Adrenal gland (tissue), 9 donors: ENCODE measurements at regions not wholly inside any gene's neighbourhood (a gene's known extent, or its start where the extent isn't known, plus 50 kb on each side); places are given as distances from the start of the nearest gene placed in this dataset.

Experiments
- DNase-seq, 7 donors: peaks; one replicate each; pipeline ENCODE4 v3.0.0-alpha.2; 2019 to 2020
- H3K27ac ChIP-seq, 5 donors: fragments of 200-600 bp; sonication (generic) in 4 of 5; 1 replicate in 3 of 5; 2 replicates in 2 of 5; pipeline versions ENCODE4 v1.5.1 to v1.8.0; 2016 to 2020; ENCODE audit warnings: mild to moderate bottlenecking in 1 of 5
- H3K27me3 ChIP-seq: fragments of 200-600 bp; 2 replicates; pipeline ENCODE4 v1.8.0; 2021
- H3K36me3 ChIP-seq, 2 donors: fragments of 200-600 bp; replicated peaks in 1 of 2; 1 replicate in 1 of 2; 2 replicates in 1 of 2; pipeline versions ENCODE4 v1.5.1 to v1.8.0; 2018 to 2022
- H3K4me1 ChIP-seq, 2 donors: fragments of 200-600 bp; replicated peaks in 1 of 2; 1 replicate in 1 of 2; 2 replicates in 1 of 2; pipeline versions ENCODE4 v1.5.1 to v1.8.0; 2018 to 2021
- H3K4me3 ChIP-seq, 4 donors: fragments of 200-600 bp; sonication (generic) in 3 of 4; one replicate each; pipeline ENCODE4 v1.5.1; 2016 to 2018
- H3K9me3 ChIP-seq, 3 donors: fragments of 200-600 bp; sonication (generic) in 1 of 3; replicated peaks in 1 of 3; 1 replicate in 2 of 3; 2 replicates in 1 of 3; pipeline versions ENCODE4 v1.5.1 to v1.8.0; 2016 to 2021
- POLR2A ChIP-seq, 2 donors: fragments of 450-650 bp; IDR thresholded peaks; one replicate each; pipeline ENCODE4 v1.6.1; 2017; ENCODE audit warnings: antibody characterized with exemption in 2 of 2, mild to moderate bottlenecking in 2 of 2, moderate library complexity in 1 of 2
- WGBS, 4 donors: extraction: QIAGEN DNeasy Blood & Tissue Kit in 2 of 4; methylation state at CpG; one replicate each; pipeline versions ENCODE4 v1.1.5 to v1.1.7; 2013 to 2017; 5-methylcytosine and 5-hydroxymethylcytosine counted together
- intact Hi-C, 2 donors: fragments of 100-400 bp; cut with DNase I; formaldehyde crosslinking; loops; one replicate each; pipeline versions ENCODE4 v1.14.1 to v1.15.0; 2022 to 2023
- TF ChIP-seq, protein P1 (sequence below), 6 experiments: fragments of 450-650 bp in 4 of 6; fragments of 200-600 bp in 2 of 6; sonication (generic) in 1 of 6; IDR thresholded peaks; 1 replicate in 5 of 6; 2 replicates in 1 of 6; pipeline versions ENCODE4 v1.5.1 to v1.8.0; 2016 to 2021; ENCODE audit warnings: antibody characterized with exemption in 6 of 6, mild to moderate bottlenecking in 2 of 6, moderate library complexity in 1 of 6
- donor health status: healthy with polysubstance abuse.
- donor health status: Bipolar disorder and iron deficiency.
- donor health status: DM: yes; HTN: yes; CAD: no.
- donor health status: DM: no; HTN: no; CAD: no.
- donor health status: DM: no; HTN: no; CAD: no.

DNA sequence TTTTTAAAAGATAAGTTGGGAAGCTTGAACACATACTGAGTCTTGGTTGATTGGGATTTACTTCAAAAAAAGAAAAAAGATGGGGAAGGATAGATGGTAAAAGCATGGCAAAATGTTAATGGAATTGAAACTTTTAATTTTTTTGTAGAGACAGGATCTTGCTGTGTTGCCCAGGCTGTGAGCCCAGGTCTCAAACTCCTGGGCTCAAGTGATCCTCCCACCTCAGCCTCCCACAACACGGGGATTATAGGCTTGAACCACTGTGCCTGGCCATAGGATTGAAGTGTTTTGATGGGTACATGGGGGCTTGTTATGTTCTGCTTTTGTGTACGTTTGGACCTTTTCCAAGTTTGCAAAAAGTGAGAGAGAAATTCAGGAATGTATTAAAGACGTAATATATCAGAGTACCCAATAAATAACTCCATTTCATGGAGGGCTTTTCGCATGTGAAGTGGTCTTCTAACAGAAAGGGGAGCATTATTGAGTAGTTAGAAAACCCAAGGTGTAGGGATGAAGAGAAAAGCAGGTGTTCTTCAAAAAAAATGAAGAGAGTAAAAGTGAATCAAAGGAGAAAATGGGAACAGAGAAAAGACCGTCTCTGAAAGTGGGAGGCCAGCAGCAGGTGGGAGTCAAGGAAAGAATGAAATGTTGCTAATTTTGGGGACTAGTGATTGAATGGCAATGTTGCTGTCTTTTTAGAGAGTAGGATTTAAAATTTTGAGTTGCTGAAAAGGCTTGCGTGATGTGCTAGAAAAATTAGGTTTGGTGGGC is 55.2 kb downstream of the GARRE1 start:
- DNase-seq, result no peak
- Histone ChIP-seq H3K4me1 (peaks cover 0 to 18% of the 10 kb centered on the region in 2 donors), H3K4me3 (no peak overlapping the region), H3K9me3 (no peaks in the 10 kb centered on the region), H3K27ac (peak overlapping the region in 2 of 5 donors; percentile 30 to 73), H3K36me3 (no peaks in the 10 kb centered on the region), H3K27me3 (no peaks in the 10 kb centered on the region)
- TF ChIP-seq, protein P1, sequence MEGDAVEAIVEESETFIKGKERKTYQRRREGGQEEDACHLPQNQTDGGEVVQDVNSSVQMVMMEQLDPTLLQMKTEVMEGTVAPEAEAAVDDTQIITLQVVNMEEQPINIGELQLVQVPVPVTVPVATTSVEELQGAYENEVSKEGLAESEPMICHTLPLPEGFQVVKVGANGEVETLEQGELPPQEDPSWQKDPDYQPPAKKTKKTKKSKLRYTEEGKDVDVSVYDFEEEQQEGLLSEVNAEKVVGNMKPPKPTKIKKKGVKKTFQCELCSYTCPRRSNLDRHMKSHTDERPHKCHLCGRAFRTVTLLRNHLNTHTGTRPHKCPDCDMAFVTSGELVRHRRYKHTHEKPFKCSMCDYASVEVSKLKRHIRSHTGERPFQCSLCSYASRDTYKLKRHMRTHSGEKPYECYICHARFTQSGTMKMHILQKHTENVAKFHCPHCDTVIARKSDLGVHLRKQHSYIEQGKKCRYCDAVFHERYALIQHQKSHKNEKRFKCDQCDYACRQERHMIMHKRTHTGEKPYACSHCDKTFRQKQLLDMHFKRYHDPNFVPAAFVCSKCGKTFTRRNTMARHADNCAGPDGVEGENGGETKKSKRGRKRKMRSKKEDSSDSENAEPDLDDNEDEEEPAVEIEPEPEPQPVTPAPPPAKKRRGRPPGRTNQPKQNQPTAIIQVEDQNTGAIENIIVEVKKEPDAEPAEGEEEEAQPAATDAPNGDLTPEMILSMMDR (IDR thresholded peaks at IDR 0.05), result no peak
- no peak for TF ChIP-seq POLR2A (IDR thresholded peaks at IDR 0.05)
- intact Hi-C loops, result no loop called here
- WGBS, 4 donors, result 93 to 96% (median 93%) methylated on average over 6 of the region's 6 CpGs

DNA sequence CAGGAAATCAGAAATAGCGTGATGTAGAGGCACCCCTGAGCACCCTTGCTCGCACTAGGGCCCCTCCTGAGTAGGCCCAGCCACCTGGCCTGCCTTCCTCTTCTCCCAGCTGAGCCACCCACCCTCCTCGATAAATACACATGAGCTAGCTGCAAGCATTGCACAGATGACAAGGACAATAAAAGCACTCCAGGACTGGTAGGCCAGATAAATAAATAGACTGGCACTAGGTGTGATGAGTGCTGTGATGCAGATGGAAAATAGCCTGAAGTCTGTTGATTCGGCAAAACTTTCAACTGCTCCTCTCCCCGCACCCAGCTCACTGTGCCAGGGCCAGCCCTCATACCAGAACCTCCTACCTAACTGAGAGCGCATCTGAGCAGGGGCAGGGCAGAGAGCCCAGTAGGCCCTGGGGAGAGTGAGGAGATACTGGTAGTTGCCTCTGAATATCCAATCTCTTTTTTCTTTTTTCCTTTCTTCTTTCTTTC is 54.5 kb upstream of the GPI start:
- TF ChIP-seq, protein P1 (IDR thresholded peaks at IDR 0.05), result no peak
- TF ChIP-seq POLR2A (IDR thresholded peaks at IDR 0.05), result no peak
- DNase-seq, result peak in 1 of 7 donors; percentile 73
- H3K36me3 ChIP-seq, result no peaks in the 10 kb centered on the region
- no peaks in the 10 kb centered on the region for H3K27me3 ChIP-seq
- peak overlapping the region in 2 of 5 donors; percentile 11 to 73 for H3K27ac ChIP-seq
- no peaks in the 10 kb centered on the region for H3K9me3 ChIP-seq
- H3K4me3 ChIP-seq, result no peak overlapping the region
- 80 to 88% (median 83%) methylated on average over 5 to 6 of the region's 6 CpGs for WGBS, 4 donors
- H3K4me1 ChIP-seq, result peaks cover 0 to 18% of the 10 kb centered on the region in 2 donors
- intact Hi-C loops, result no loop called here

DNA sequence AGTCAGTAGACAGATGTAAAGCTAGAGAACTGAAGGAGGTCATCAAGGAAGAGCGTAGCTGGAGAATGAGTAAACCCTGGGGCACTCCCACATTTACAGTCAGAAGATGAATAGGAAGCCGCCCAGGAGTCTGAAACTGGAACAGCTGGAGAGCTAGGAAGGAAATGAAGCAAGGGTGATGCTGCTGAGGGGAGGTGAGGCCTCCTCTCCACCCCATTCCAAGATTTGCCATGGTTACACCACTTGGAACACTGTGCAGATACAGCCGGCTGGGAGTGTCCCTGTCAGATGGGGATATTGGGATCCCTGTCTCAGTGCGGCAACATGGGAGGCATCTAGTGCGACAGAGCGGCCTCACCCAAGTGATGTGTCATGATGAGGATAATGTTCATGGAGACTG is 51.8 kb upstream of the GPI start:
- intact Hi-C loops, result no loop called here
- no peaks in the 10 kb centered on the region for H3K9me3 ChIP-seq
- peaks cover 10 to 35% of the 10 kb centered on the region in 2 donors for H3K4me1 ChIP-seq
- DNase-seq, result peak in 1 of 7 donors; percentile 54
- no peaks in the 10 kb centered on the region for H3K27me3 ChIP-seq
- H3K27ac ChIP-seq, result peak overlapping the region in 1 of 5 donors; percentile 73
- H3K36me3 ChIP-seq, result no peaks in the 10 kb centered on the region
- H3K4me3 ChIP-seq, result no peak overlapping the region
- no peak for TF ChIP-seq POLR2A (IDR thresholded peaks at IDR 0.05)
- TF ChIP-seq, protein P1 (IDR thresholded peaks at IDR 0.05), result no peak
- WGBS, 4 donors, result 87 to 95% (median 88%) methylated on average over 5 to 6 of the region's 6 CpGs

DNA sequence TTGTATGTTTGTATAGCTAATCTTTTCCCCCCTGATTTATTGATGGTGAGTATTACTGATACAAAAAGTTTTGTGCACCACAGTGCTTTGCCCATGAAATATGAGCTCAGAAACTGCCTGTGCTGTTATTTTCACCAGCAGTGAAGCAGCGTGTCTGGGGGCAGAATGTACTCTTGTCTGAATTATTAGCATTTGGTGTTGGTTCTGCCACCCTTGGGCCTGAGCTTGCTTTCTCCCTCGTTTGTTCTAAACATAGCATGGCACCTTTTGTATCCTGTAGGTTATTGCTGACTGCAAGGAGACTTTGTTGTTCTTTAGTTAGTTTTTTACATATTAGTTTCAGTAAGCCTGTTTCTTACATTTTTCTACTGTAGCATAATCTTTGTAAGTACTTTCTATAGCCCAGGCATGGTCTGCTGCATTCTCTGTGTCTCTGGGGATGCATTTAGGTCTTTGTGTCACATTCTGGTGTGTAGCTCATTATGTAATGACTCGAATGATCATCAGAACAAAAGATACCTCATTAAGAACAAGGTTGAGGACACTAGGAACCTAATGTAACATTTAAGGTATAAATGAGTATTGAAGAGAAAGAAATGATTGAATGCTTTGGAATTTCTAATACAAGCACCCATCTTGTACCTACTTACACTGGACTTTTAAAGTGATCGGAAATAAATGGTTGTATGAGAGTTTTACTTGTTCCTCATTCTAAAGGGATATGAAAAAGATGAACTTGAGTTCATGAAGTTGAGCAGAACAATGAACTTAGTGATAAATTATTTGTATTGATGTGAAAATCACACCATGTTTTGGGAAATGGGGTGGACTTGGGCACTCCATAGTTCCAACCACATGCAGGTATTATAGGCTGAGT is 50.3 kb upstream of the GPI start:
- DNase-seq, result peak in 1 of 7 donors; percentile 42
- WGBS, 4 donors, result 83 to 91% (median 84%) methylated on average over 4 of the region's 4 CpGs
- Histone ChIP-seq H3K36me3 (no peaks in the 10 kb centered on the region), H3K9me3 (no peaks in the 10 kb centered on the region), H3K4me3 (no peak overlapping the region), H3K27ac (no peak overlapping the region), H3K4me1 (peaks cover 10 to 32% of the 10 kb centered on the region in 2 donors), H3K27me3 (no peaks in the 10 kb centered on the region)
- TF ChIP-seq, protein P1 (IDR thresholded peaks at IDR 0.05), result no peak
- TF ChIP-seq POLR2A (IDR thresholded peaks at IDR 0.05), result no peak
- intact Hi-C loops, result no loop called here
